VCaP (cell line): ENCODE measurements at regions not wholly inside any gene's neighbourhood (a gene's known extent, or its start where the extent isn't known, plus 50 kb on each side); places are given as distances from the start of the nearest gene placed in this dataset.
A peak's percentile ranks its signal among the peaks of the same experiment; 100 is the strongest.
"Not testable (repeated sequence)": the region's sequence is repeated elsewhere in the genome, so short reads cannot be mapped to it uniquely, and the experiment has no call there.

Experiments
- H3K27ac ChIP-seq: fragments of 450-650 bp; 2 replicates; pipeline ENCODE4 v1.5.1; 2017
- CTCF ChIP-seq: fragments of 450-650 bp; conservative IDR thresholded peaks from 2 replicates; pipeline ENCODE4 v1.5.1; 2017; ENCODE audit warnings: mild to moderate bottlenecking, moderate library complexity

GRCh38 chrY:7720974-7721373 is 809.4 kb upstream of the AMELY start:
- no peak for TF ChIP-seq CTCF
- H3K27ac ChIP-seq, result no peak overlapping the region

GRCh38 chrY:7719271-7719670 is 807.7 kb upstream of the AMELY start:
- no peak for TF ChIP-seq CTCF

GRCh38 chrY:7718626-7719025 is 807.1 kb upstream of the AMELY start:
- peak overlapping the region; percentile 36 for H3K27ac ChIP-seq
- TF ChIP-seq CTCF, result no peak

More at GRCh38 chrY:7719271-7719670, 807.7 kb upstream of the AMELY start:
- peak overlapping the region; percentile 36 for H3K27ac ChIP-seq

GRCh38 chrY:7718126-7718525 is 806.6 kb upstream of the AMELY start:
- no peak for TF ChIP-seq CTCF
- peak overlapping the region; percentile 36 for H3K27ac ChIP-seq

- H3K27ac ChIP-seq, result no peak overlapping the region
- no peak for TF ChIP-seq CTCF
Observed at GRCh38 chrY:7714426-7714825, 802.9 kb upstream of the AMELY start.

- not testable (repeated sequence) for H3K27ac ChIP-seq
Observed at GRCh38 chrY:7713738-7714137, 802.2 kb upstream of the AMELY start.

GRCh38 chrY:7712289-7712688 is 800.7 kb upstream of the AMELY start:
- H3K27ac ChIP-seq, result no peak overlapping the region
- TF ChIP-seq CTCF, result no peak

GRCh38 chrY:7703578-7704140 is 792.1 kb upstream of the AMELY start:
- H3K27ac ChIP-seq, result peak overlapping the region; percentile 89
- no peak for TF ChIP-seq CTCF
